ENCODE measurements at regions not wholly inside any gene's neighbourhood (a gene's known extent, or its start where the extent isn't known, plus 50 kb on each side); places are given as distances from the start of the nearest gene placed in this dataset.

GRCh38 chr13:78382491-78382890, 220.9 kb downstream of the POU4F1 start:
- Mint-ChIP-seq H3K27ac (ENCODE audit: unreplicated experiment) (no peak overlapping the region), H3K27me3 (ENCODE audit: low read depth) (no peaks in the 10 kb centered on the region), H3K4me1 (ENCODE audit: low read depth) (no peaks in the 10 kb centered on the region)

GRCh38 chr13:78376822-78377221, 226.5 kb downstream of the POU4F1 start:
- Mint-ChIP-seq H3K36me3 (ENCODE audit: low read depth) (no peaks in the 10 kb centered on the region), H3K4me1 (ENCODE audit: low read depth) (no peaks in the 10 kb centered on the region), H3K27me3 (ENCODE audit: low read depth) (no peaks in the 10 kb centered on the region), H3K9me3 (ENCODE audit: low read depth) (peaks cover 6% of the 10 kb centered on the region), H3K27ac (ENCODE audit: unreplicated experiment) (no peak overlapping the region), H3K4me3 (ENCODE audit: unreplicated experiment) (no peak overlapping the region)
- DNase-seq (ENCODE audit: low spot score) = no peak
- no peak for TF ChIP-seq CTCF (IDR thresholded peaks at IDR 0.05)

More at GRCh38 chr13:78382491-78382890, 220.9 kb downstream of the POU4F1 start:
- no peak for DNase-seq (ENCODE audit: low spot score)
- no peak for TF ChIP-seq CTCF (IDR thresholded peaks at IDR 0.05)
- Mint-ChIP-seq H3K9me3 (ENCODE audit: low read depth) (peaks cover 2% of the 10 kb centered on the region), H3K4me3 (ENCODE audit: unreplicated experiment) (no peak overlapping the region), H3K36me3 (ENCODE audit: low read depth) (no peaks in the 10 kb centered on the region)

- Mint-ChIP-seq H3K27me3 (ENCODE audit: low read depth) (no peaks in the 10 kb centered on the region), H3K4me3 (ENCODE audit: unreplicated experiment) (no peak overlapping the region), H3K9me3 (ENCODE audit: low read depth) (peaks cover 9% of the 10 kb centered on the region), H3K27ac (ENCODE audit: unreplicated experiment) (no peak overlapping the region), H3K36me3 (ENCODE audit: low read depth) (no peaks in the 10 kb centered on the region), H3K4me1 (ENCODE audit: low read depth) (no peaks in the 10 kb centered on the region)
- no peak for DNase-seq (ENCODE audit: low spot score)
- TF ChIP-seq CTCF (IDR thresholded peaks at IDR 0.05) = no peak
Measured at GRCh38 chr13:78376033-78376432, 227.3 kb downstream of the POU4F1 start.

GRCh38 chr13:78372581-78372980, 230.8 kb downstream of the POU4F1 start:
- no peak overlapping the region for H3K27ac Mint-ChIP-seq (ENCODE audit: unreplicated experiment)
- H3K27me3 Mint-ChIP-seq (ENCODE audit: low read depth) = no peaks in the 10 kb centered on the region
- no peak for DNase-seq (ENCODE audit: low spot score)
- no peak for TF ChIP-seq CTCF (IDR thresholded peaks at IDR 0.05)
- H3K36me3 Mint-ChIP-seq (ENCODE audit: low read depth) = no peaks in the 10 kb centered on the region
- no peaks in the 10 kb centered on the region for H3K4me1 Mint-ChIP-seq (ENCODE audit: low read depth)
- no peak overlapping the region for H3K4me3 Mint-ChIP-seq (ENCODE audit: unreplicated experiment)
- H3K9me3 Mint-ChIP-seq (ENCODE audit: low read depth) = peaks cover 7% of the 10 kb centered on the region

GRCh38 chr13:78370231-78370630, 233.1 kb downstream of the POU4F1 start:
- DNase-seq (ENCODE audit: low spot score) = no peak
- Mint-ChIP-seq H3K4me3 (ENCODE audit: unreplicated experiment) (no peak overlapping the region), H3K27ac (ENCODE audit: unreplicated experiment) (no peak overlapping the region), H3K9me3 (ENCODE audit: low read depth) (peaks cover 7% of the 10 kb centered on the region), H3K36me3 (ENCODE audit: low read depth) (no peaks in the 10 kb centered on the region), H3K27me3 (ENCODE audit: low read depth) (peaks cover 5% of the 10 kb centered on the region), H3K4me1 (ENCODE audit: low read depth) (no peaks in the 10 kb centered on the region)
- no peak for TF ChIP-seq CTCF (IDR thresholded peaks at IDR 0.05)

Data from chondrocyte (in vitro differentiated cells).